T-helper 1 cell treated with Interleukin-12 subunit alpha and Interleukin-12 subunit beta and Interleukin-4 antibody, amounts not matched to agents 30 ng/mL and 1 ng/mL, for 36 hours (primary cell): ENCODE measurements at regions not wholly inside any gene's neighbourhood (a gene's known extent, or its start where the extent isn't known, plus 50 kb on each side); places are given as distances from the start of the nearest gene placed in this dataset.
"Not testable (repeated sequence)": the region's sequence is repeated elsewhere in the genome, so short reads cannot be mapped to it uniquely, and the experiment has no call there.

Experiments used
- intact Hi-C: fragments of 100-400 bp; cut with micrococcal nuclease; formaldehyde crosslinking; loops from one replicate; pipeline ENCODE4 v1.15.1; 2024

- intact Hi-C loops, result no loop called here
These were observed 1151.7 kb upstream of the ADGRL4 start for GRCh38 chr1:80158266-80158665.

GRCh38 chr1:80155371-80155770 is 1148.8 kb upstream of the ADGRL4 start:
- intact Hi-C loops, result no loop called here

- intact Hi-C loops, result no loop called here
These were observed 1147.6 kb upstream of the ADGRL4 start for GRCh38 chr1:80154176-80154575.

GRCh38 chr1:80153762-80154161 is 1147.2 kb upstream of the ADGRL4 start:
- intact Hi-C loops, result no loop called here

GRCh38 chr1:80143361-80143760 is 1136.8 kb upstream of the ADGRL4 start:
- intact Hi-C loops, result no loop called here

GRCh38 chr1:80137946-80138602 is 1131.5 kb upstream of the ADGRL4 start:
- intact Hi-C loops, result not testable (repeated sequence)

- intact Hi-C loops, result no loop called here
These were observed 1106.9 kb upstream of the ADGRL4 start for GRCh38 chr1:80113168-80114038.

GRCh38 chr1:80101159-80101558 is 1094.6 kb upstream of the ADGRL4 start:
- intact Hi-C loops, result no loop called here

- intact Hi-C loops, result no loop called here
These were observed 1093.2 kb upstream of the ADGRL4 start for GRCh38 chr1:80099713-80100112.

GRCh38 chr1:80085067-80085466 is 1078.5 kb upstream of the ADGRL4 start:
- intact Hi-C loops, result no loop called here

- intact Hi-C loops, result no loop called here
These were observed 1077.4 kb upstream of the ADGRL4 start for GRCh38 chr1:80083892-80084291.

- intact Hi-C loops, result no loop called here
These were observed 1069.9 kb upstream of the ADGRL4 start for GRCh38 chr1:80076469-80076868.

GRCh38 chr1:80075351-80075750 is 1068.8 kb upstream of the ADGRL4 start:
- intact Hi-C loops, result no loop called here

GRCh38 chr1:80072563-80072962 is 1066.0 kb upstream of the ADGRL4 start:
- intact Hi-C loops, result no loop called here

- intact Hi-C loops, result no loop called here
These were observed 1059.5 kb upstream of the ADGRL4 start for GRCh38 chr1:80066060-80066459.

GRCh38 chr1:80064524-80064923 is 1058.0 kb upstream of the ADGRL4 start:
- intact Hi-C loops, result no loop called here

- intact Hi-C loops, result no loop called here
These were observed 1053.4 kb upstream of the ADGRL4 start for GRCh38 chr1:80059940-80060339.

GRCh38 chr1:80056179-80056578 is 1049.6 kb upstream of the ADGRL4 start:
- intact Hi-C loops, result no loop called here

- intact Hi-C loops, result no loop called here
These were observed 1047.6 kb upstream of the ADGRL4 start for GRCh38 chr1:80054129-80054528.

- intact Hi-C loops, result no loop called here
These were observed 1047.1 kb upstream of the ADGRL4 start for GRCh38 chr1:80053613-80054012.

GRCh38 chr1:80050523-80050922 is 1044.0 kb upstream of the ADGRL4 start:
- intact Hi-C loops, result no loop called here

- intact Hi-C loops, result no loop called here
These were observed 1043.6 kb upstream of the ADGRL4 start for GRCh38 chr1:80050085-80050484.

GRCh38 chr1:80048716-80049115 is 1042.2 kb upstream of the ADGRL4 start:
- intact Hi-C loops, result no loop called here
